GM19351 (cell line): ENCODE measurements at regions not wholly inside any gene's neighbourhood (a gene's known extent, or its start where the extent isn't known, plus 50 kb on each side); places are given as distances from the start of the nearest gene placed in this dataset.

Experiments used
- ATAC-seq: cut with Tn5 transposase; IDR thresholded peaks from one replicate; pipeline ENCODE4 v1.9.1; 2021; ENCODE audit warnings: mild to moderate bottlenecking, moderate library complexity; ENCODE audit not compliant: unreplicated experiment

DNA sequence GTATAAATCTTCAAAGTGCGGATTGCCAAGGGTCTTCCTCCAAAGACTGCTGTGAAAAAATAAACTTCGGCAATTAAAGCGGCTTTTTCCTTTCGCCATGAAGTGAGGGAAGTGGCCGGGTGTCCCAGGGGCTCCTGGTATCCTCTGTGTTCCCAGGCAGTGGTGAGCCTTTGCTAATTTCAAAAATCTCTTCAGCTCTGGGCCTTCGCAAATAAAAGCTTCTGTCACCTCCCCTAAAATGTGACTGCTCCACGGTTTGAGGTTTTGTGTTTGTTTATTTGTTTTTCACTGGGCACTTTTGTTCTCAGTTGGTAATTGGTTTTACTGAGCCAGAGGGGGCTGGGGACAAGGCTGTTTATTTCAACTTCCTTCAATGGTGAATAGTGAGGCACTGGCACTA is 270.1 kb upstream of the POU3F3 start:
- no peak for ATAC-seq

- ATAC-seq = no peak
Observed at GRCh38 chr2:104584393-104584792, 269.5 kb upstream of the POU3F3 start.

DNA sequence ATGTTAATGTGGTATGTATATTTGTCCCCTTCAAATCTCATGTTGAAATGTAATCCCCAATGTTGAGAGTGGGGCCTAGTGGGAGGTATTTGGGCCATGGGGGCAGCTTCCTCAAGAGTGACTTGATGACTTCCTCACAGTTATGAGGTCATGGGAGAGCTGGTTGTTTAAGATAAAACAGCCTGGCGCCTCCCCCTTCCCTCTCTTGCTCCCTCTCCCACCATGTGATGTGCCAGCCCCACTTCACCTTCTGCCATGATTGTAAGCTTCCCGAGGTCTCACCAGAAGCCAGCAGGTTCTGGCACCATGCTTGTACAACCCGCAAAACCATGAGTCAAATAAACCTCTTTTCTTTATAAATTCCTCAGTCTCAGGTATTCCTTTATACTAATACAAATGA is 258.3 kb upstream of the POU3F3 start:
- ATAC-seq = no peak

GRCh38 chr2:104597942-104598341 is 256.0 kb upstream of the POU3F3 start:
- ATAC-seq = no peak

GRCh38 chr2:104598636-104599035 is 255.3 kb upstream of the POU3F3 start:
- no peak for ATAC-seq

DNA sequence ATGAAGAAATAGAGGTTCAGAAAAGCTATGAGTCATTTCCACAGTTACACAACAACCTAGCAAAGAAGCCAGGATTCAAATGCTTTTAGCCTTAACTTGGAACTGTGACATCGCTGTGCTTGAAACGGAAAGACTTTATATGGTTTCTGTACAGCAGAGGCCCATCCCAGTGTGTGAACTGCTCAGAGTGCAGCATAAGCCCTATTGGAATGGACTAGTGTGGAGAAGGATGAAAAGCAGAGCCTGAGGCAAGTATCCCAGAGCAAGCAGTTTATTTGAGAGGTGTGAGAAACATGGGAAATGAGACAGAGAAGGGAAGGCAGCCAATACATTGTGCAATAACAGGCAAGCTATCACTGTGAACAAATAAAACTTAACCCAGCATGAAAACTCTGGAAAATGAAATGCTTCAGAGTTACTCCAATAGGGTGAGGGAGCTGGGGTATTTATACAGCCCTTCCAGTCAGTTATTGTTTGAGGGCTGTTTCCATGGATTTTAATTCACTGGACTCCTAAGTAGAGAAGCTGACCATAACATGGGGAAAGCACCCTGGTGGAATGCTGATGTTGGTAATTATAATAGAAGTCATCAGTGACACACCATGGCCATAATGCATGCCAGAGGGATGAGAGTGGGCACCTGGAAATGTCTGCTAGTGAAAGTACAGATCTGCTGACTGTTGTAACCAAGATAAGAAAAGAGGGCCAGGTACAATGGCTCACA is 254.0 kb upstream of the POU3F3 start:
- no peak for ATAC-seq

DNA sequence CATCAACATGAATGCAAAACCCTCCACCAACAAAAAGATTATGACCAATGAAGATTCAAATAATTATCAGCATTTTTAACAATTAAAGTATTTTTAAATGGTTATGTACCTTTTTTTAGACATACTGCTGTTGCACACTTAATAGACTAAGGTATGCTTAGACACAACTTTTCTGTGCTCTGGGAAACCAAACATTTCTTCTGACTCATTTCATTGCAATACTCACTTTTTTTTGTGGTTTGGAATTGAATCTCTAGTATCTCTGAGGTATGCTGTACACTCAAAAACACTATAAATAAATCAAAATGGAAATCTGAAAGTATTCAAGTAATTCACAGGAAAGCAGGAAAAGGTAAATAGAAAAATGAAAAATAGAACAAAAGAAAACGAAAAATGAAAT is 247.9 kb upstream of the POU3F3 start:
- ATAC-seq = no peak

DNA sequence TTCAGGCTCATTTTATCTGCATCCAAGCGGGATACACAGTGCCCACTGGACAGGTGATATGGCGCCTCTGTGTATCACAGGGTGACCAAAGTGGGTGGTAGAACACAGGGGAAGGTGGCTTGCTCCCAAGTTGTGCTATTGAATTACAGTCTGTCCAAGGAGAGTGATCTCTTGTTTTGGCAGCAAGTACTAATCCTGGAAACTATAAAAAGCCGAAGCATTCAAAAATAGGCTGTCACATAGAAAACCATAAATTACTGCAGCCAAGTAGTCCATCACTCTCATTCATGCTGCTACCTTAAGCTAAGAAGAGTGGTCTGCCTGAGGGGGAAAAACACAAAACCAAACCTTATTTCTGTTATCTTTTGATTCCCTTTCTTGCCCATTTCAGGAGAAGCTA is 237.1 kb upstream of the POU3F3 start:
- ATAC-seq = no peak

DNA sequence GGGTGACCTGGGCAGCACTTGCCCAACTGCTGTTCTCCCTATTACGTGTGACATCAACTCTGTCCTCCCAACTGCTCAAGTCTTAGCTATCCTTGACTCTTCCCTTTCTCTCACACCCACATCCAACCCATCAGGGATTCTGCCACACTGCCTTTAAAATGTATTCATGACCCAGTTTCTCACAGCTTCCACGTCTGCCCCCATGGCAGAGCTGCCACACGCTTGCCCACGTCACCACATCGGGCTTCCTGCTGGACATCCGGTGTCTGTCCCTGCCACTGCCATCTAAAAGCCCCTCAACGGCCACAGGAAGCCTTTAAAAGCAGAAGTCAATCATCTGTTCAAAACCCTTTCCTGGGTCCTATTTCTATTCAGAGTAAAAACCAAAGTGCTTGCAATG is 233.1 kb upstream of the POU3F3 start:
- ATAC-seq = no peak

- ATAC-seq = no peak
Observed at GRCh38 chr2:104635608-104636007, 218.3 kb upstream of the POU3F3 start.

DNA sequence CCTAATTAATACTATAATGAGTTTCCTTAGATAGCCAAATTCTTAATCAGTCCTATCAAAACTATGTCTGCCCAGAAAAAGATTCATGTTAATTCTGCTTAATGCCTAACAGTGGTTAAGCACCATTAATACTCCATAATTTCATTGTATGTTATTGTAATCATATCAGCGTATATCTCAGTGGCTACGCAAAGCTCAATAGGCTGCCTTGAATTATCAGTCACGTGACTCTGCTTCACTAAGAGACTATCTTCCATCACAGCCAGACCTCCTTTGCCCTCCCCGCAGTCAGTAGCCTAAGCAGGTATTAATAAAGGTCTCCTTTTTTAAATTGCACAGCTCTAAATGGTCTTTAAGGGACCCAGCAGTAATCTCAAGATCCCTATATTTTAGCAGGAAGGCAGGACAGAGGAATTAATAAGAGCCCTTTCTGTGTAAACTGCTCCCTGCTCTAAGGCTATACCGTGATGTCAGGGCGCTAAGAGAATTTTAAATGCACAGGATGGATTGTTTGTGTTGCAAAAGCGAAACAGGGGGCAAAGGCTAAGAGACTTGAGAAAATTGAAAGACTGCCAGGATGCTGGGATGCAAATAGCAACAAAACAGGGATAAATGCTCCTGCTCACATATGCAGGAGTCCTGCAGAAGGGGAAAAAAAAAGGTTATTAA is 215.6 kb upstream of the POU3F3 start:
- no peak for ATAC-seq

DNA sequence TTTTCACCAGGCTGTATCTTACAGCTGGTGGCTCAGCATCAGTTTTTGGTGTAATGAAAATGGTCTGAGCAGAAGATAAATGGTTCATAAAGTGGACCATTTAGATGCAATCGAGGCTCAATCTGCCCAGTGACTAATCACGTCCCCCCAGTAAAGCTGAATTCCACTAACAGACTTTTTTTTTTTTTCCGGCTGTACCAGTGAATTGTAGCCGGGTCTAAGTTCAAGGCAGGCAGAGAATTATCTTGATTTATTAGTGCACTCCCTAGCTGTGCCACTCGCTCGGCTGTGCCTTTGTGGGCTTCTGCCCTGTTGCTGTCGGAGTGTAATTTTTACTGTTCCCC is 215.1 kb upstream of the POU3F3 start:
- ATAC-seq = no peak

DNA sequence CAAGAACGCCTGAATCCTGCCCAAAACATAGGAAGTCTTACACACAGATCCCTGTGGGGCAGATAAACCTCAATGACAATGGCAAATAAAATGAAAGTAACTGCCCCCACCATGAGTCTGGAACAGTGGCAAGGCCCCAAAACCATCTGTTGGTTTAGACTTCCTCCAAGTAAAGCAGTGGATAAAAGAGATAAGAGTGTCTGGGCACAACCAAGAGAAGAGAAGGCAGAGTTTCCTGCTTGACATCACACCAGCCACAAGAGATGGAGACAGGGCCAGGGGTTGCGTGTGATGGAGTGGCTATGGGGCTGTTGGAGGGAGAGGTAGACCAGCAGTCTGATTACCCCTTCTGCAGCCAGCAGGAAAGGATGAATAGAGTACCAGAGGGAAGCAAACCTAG is 212.1 kb upstream of the POU3F3 start:
- ATAC-seq = no peak

DNA sequence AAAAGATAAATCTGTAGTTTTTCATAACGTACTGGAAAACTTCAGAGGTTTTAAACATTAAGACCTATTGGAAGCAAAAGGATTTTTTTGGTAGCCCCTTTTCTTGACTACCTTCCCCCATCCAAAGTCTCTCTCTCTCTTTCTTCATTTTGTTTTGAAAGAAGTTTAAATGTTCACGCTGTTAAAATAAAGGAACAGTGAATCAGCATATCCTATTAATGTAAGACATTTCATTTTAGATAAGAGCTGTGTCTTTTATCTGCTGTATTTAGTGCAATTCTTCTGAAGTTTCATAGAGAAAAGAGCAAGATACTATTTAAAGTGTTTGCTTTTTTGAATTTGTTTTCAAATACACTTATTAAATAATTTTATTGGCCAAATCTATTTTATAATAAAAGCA is 205.5 kb upstream of the POU3F3 start:
- no peak for ATAC-seq

GRCh38 chr2:104649866-104650265 is 204.0 kb upstream of the POU3F3 start:
- ATAC-seq = no peak

DNA sequence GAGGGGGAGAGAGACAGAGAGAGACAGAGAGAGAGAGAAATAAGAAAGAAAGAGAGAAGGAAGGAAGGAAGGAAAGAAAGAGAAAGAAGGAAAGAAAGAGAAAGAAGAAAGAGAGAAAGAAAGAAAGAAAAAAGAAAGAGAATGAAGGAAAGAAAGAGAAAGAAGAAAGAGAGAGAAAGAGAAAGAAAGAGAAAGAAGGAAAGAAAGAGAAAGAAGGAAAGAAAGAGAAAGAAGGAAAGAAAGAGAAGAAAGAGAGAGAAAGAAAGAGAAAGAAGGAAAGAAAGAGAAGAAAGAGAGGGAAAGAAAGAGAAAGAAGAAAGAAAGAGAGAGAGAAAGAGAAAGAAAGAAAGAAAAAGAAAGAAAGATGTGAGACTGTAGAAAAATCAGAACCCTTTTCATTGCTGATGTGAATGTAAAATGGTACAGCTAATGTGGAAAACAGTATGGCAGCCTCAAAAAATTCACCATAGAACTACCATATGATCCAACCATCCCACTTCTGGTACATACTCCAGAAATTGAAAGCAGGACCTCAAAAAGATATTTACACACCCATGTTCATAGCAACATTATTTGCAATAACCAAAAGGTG is 203.4 kb upstream of the POU3F3 start:
- no peak for ATAC-seq

DNA sequence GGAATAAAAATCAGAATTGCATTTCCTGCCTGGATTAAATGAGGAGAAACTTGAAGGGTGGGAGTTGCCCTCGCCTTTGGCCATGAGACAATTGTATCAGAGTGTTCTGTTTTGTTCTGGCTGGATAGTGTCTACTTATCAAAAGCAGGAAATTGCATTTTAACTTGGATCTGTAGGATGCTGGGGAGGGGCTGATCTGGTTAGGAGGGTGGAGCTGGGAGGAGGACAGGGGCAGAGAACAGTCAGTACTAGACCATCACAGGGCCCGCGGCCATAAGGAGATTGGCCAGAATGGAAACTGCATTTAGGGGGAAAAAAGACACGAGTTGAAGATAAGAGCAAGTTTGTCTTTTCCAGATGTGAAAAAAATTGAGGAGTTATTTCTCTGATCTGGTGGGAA is 199.1 kb upstream of the POU3F3 start:
- ATAC-seq = no peak

DNA sequence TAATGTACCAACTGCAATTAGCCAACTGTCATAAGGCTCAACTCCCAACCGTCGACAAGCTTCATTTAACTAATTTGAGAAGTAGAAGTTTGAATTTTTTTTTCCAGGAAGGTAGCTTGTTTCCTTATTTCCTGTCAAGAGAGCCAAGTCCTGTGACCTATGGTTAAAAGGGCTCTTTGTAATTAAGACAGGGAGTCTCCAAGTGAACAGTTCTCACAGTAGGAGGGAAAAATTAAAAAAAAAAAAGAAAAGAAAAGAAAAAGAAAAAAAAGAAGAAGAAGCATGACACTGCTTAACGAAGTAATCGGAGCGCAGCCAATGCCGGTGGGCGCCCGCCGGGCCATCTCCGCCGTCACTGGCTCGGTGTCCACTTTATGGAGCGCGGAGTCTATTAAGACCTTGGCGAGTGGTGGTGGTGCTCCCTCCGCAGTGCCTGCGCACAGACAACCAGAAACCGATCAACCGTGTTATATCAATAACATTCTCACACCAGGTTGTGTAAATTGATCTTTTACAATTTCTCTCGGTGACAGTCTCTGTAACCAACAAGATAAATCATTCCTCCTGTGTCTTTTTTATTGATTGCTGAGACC is 197.2 kb upstream of the POU3F3 start:
- ATAC-seq = no peak

DNA sequence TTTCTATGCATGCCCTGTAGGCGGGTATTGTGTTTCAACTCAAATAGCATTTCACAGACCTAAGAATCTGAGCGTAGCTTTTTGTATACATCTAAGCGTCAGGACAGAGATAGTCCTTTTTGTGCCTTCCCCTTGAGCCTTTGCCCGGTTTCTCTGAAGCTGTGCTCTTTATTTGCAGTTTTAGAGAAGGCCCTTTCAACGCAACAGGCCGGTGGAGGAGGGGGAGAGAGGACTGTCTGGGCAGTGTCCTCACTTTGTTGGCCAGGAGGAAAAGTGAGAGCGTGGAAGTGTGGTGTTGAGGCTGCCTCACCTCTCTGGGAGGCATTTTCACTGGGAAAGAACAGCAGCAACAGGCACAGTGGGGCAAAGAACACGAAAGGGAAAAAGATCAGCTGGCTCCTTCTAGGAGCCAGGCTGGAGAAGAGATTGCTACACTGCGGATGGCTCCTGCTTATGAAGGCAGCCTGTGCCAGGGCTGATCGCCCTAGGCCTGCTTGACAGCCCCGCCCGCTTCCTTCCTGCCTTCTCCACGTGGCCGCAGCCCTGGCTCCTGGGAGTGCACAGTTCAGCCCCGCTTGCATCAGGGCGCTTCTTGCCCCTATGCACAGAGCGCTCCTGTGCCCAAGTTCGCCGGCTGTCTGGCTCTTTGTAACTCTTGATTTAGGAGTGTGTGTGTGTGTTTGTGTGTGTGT is 195.6 kb upstream of the POU3F3 start:
- ATAC-seq = peak; percentile 45

DNA sequence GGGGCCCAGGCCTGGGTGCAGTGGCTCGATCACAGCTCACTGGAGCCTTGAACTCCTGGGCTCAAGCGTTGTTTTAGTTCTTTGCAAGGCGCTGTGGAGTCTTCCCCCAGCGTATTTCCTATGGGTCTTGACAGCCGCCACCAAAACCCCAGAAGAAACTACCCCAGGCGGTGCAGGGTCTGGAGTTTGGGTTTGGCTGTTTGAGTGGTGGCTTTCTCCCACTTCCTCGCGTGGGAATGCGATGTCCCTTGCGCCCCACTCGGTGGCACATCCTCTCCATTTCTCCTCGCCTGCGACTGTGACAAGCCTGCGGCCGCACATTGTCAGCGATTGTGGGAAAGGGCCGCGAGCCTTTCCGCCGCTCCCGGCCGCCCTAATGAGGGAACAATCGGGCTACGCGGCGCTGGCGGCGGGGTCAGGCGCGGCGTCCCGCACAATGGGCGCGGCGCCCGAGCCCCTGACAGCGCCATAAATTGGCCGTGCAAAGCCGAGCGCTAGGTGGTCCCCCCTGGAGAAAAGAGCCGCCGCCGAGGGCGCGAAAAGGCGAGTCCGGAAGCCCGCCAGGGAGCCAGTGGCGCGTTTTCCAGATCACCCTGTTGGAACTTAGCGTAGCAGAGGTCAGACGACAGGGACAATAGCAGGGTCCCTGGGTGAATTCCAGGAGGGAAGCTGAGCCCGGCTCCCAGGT is 194.9 kb upstream of the POU3F3 start:
- no peak for ATAC-seq

DNA sequence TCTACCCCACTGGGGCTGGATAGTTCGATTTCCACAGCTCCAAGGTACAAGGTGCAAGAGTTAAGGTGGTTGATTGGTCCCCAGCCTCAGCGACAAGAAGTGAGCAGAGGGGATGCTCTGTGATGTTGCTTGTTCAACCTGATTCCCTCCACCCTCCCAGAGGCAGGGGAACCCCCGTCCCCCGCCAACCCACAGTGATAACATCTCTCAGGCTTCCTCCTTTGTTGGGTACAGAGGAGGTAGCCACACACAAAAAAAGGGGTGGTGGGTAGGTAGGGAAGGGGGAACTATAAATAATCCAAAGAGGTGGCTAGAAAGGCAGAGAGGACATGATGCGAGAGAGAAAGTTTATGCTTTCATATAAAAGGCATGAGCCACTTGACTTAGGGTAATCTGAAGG is 192.9 kb upstream of the POU3F3 start:
- no peak for ATAC-seq
